GM23338 (cell line): ENCODE measurements at regions not wholly inside any gene's neighbourhood (a gene's known extent, or its start where the extent isn't known, plus 50 kb on each side); places are given as distances from the start of the nearest gene placed in this dataset.

ENCODE experiments used
- ATAC-seq: fragments of 200-7000 bp; cut with Tn5 transposase; 3 replicates; pipeline ENCODE4 v1.9.1; 2020
- DNase-seq: peaks from one replicate; pipeline ENCODE4 v3.0.0-alpha.2; 2015; ENCODE audit warnings: low spot score
- H2AFZ ChIP-seq: fragments of 200-600 bp; sonication (generic); 2 replicates; pipeline ENCODE4 v1.8.0; 2016; ENCODE audit warnings: antibody characterized with exemption, mild to moderate bottlenecking, moderate library complexity
- H3F3A ChIP-seq: fragments of 200-600 bp; sonication (generic); replicated peaks from 2 replicates; pipeline ENCODE4 v1.8.0; 2017; ENCODE audit warnings: antibody characterized with exemption, mixed run types, low read depth
- H3K27ac ChIP-seq: fragments of 200-600 bp; sonication (generic); 2 replicates; pipeline ENCODE4 v1.6.1; 2016; ENCODE audit warnings: low read depth
- H3K27me3 ChIP-seq: fragments of 200-600 bp; sonication (generic); 2 replicates; pipeline ENCODE4 v1.8.0; 2016; ENCODE audit warnings: mild to moderate bottlenecking, mixed run types, moderate library complexity; ENCODE audit not compliant: insufficient read depth
- H3K36me3 ChIP-seq: fragments of 200-600 bp; sonication (generic); 2 replicates; pipeline ENCODE4 v1.8.0; 2016; ENCODE audit warnings: mild to moderate bottlenecking; ENCODE audit not compliant: insufficient read depth
- H3K4me1 ChIP-seq: fragments of 200-600 bp; sonication (generic); 2 replicates; pipeline ENCODE4 v1.8.0; 2016; ENCODE audit warnings: mild to moderate bottlenecking, moderate library complexity; ENCODE audit not compliant: insufficient read depth
- H3K4me2 ChIP-seq: fragments of 200-600 bp; sonication (generic); 2 replicates; pipeline ENCODE4 v1.7.1; 2017; ENCODE audit warnings: mixed run types
- H3K4me3 ChIP-seq: fragments of 200-600 bp; sonication (generic); 2 replicates; pipeline ENCODE4 v1.6.1; 2016; ENCODE audit warnings: mixed run types
- H3K79me2 ChIP-seq: fragments of 200-600 bp; sonication (generic); replicated peaks from 2 replicates; pipeline ENCODE4 v1.8.0; 2017; ENCODE audit warnings: mild to moderate bottlenecking; ENCODE audit not compliant: insufficient read depth
- H3K9me2 ChIP-seq: fragments of 200-600 bp; sonication (generic); 2 replicates; pipeline ENCODE4 v1.8.0; 2017; ENCODE audit not compliant: insufficient read depth
- H4K20me1 ChIP-seq: fragments of 200-600 bp; sonication (generic); replicated peaks from 2 replicates; pipeline ENCODE4 v1.8.0; 2017; ENCODE audit warnings: mild to moderate bottlenecking; ENCODE audit not compliant: insufficient read depth
- H3K27ac Mint-ChIP-seq: 2 replicates; pipeline ENCODE4 v1.8.0; 2020; ENCODE audit warnings: inconsistent platforms, mild to moderate bottlenecking, moderate library complexity, mixed read lengths
- H3K27me3 Mint-ChIP-seq: 3 replicates; pipeline ENCODE4 v1.8.0; 2022; ENCODE audit warnings: low read depth, mild to moderate bottlenecking, moderate library complexity, mixed read lengths, inconsistent platforms; ENCODE audit not compliant: insufficient read depth, poor library complexity
- H3K36me3 Mint-ChIP-seq: 3 replicates; pipeline ENCODE4 v1.8.0; 2021; ENCODE audit warnings: low read depth, mild to moderate bottlenecking, inconsistent platforms, moderate library complexity, mixed read lengths
- H3K4me1 Mint-ChIP-seq: 3 replicates; pipeline ENCODE4 v1.8.0; 2020; ENCODE audit warnings: mild to moderate bottlenecking, inconsistent platforms, mixed read lengths
- H3K4me3 Mint-ChIP-seq: 3 replicates; pipeline ENCODE4 v1.8.0; 2021; ENCODE audit warnings: moderate library complexity, mild to moderate bottlenecking, inconsistent platforms, mixed read lengths
- H3K9me3 Mint-ChIP-seq: 3 replicates; pipeline ENCODE4 v1.8.0; 2020; ENCODE audit warnings: moderate library complexity, mild to moderate bottlenecking, inconsistent platforms, mixed read lengths
- ETS1 ChIP-seq: IDR thresholded peaks from 2 replicates; pipeline ENCODE4 v1.6.1; 2016; ENCODE audit warnings: antibody characterized with exemption
- JUNB ChIP-seq: IDR thresholded peaks from one replicate; pipeline ENCODE4 v1.6.1; 2016; ENCODE audit warnings: antibody characterized with exemption; ENCODE audit not compliant: unreplicated experiment
- POLR2AphosphoS5 ChIP-seq: IDR thresholded peaks from 2 replicates; pipeline ENCODE4 v1.6.1; 2016; ENCODE audit warnings: antibody characterized with exemption, low read depth
- REST ChIP-seq: IDR thresholded peaks from one replicate; pipeline ENCODE4 v1.6.1; 2018; ENCODE audit warnings: antibody characterized with exemption; ENCODE audit not compliant: unreplicated experiment
- STAT1 ChIP-seq: IDR thresholded peaks from one replicate; pipeline ENCODE4 v1.6.1; 2016; ENCODE audit warnings: antibody characterized with exemption; ENCODE audit not compliant: unreplicated experiment
- ZNF114 ChIP-seq: fragments of 250-450 bp; sonication (Bioruptor Pico); IDR thresholded peaks from 2 replicates; pipeline ENCODE4 v1.5.0; 2020; ENCODE audit warnings: mild to moderate bottlenecking, moderate library complexity
- ZNF331 ChIP-seq: fragments of 250-450 bp; sonication (Bioruptor Pico); IDR thresholded peaks from 2 replicates; pipeline ENCODE4 v1.5.0; 2020; ENCODE audit warnings: low read depth, mild to moderate bottlenecking, moderate library complexity
- ZNF462 ChIP-seq: fragments of 250-450 bp; sonication (Bioruptor Pico); IDR thresholded peaks from 2 replicates; pipeline ENCODE4 v1.5.0; 2020; ENCODE audit warnings: mild to moderate bottlenecking, moderate library complexity

- TF ChIP-seq ZNF462 (CRISPR knock-in tag), result no peak
Measured at GRCh38 chr9:18404434-18405029, 69.4 kb upstream of the ADAMTSL1 start (continued).

GRCh38 chr9:18405240-18405639 is 68.7 kb upstream of the ADAMTSL1 start:
- Mint-ChIP-seq H3K27ac (no peak overlapping the region), H3K4me3 (no peak overlapping the region), H3K9me3 (no peaks in the 10 kb centered on the region), H3K36me3 (no peaks in the 10 kb centered on the region), H3K27me3 (peaks cover 6% of the 10 kb centered on the region), H3K4me1 (peaks cover 8% of the 10 kb centered on the region)
- Histone ChIP-seq H3K27me3 (no peaks in the 10 kb centered on the region), H3K9me2 (no peaks in the 10 kb centered on the region), H2AFZ (no peak overlapping the region), H3K4me2 (no peak overlapping the region), H3K36me3 (no peaks in the 10 kb centered on the region), H3K27ac (no peak overlapping the region), H3K4me3 (no peak overlapping the region), H4K20me1 (no peaks in the 10 kb centered on the region), H3F3A (no peaks in the 10 kb centered on the region), H3K79me2 (no peaks in the 10 kb centered on the region), H3K4me1 (no peaks in the 10 kb centered on the region)
- no peak for ATAC-seq
- no peak for TF ChIP-seq JUNB
- no peak for TF ChIP-seq REST
- TF ChIP-seq STAT1, result no peak
- TF ChIP-seq POLR2AphosphoS5, result no peak
- no peak for TF ChIP-seq ETS1
- no peak for TF ChIP-seq ZNF331
- no peak for TF ChIP-seq ZNF114 (CRISPR knock-in tag)
- DNase-seq, result no peak
